ENCODE measurements at regions not wholly inside any gene's neighbourhood (a gene's known extent, or its start where the extent isn't known, plus 50 kb on each side); places are given as distances from the start of the nearest gene placed in this dataset.

- Histone ChIP-seq H3K27me3 (ENCODE audit: control insufficient read depth in 5 of 5, insufficient read depth in 4 of 5, low read length in 5 of 5) (no peaks in the 10 kb centered on the region), H3K27ac (ENCODE audit: low read depth, low read length) (no peak overlapping the region)
These were observed 60.5 kb upstream of the C5orf46 start for GRCh38 chr5:147966829-147967228.

GRCh38 chr5:147966326-147966725 is 60.0 kb upstream of the C5orf46 start:
- Histone ChIP-seq H3K27me3 (ENCODE audit: control insufficient read depth in 5 of 5, insufficient read depth in 4 of 5, low read length in 5 of 5) (no peaks in the 10 kb centered on the region), H3K9me3 (ENCODE audit: control insufficient read depth in 5 of 5, low read length in 5 of 5) (no peaks in the 10 kb centered on the region), H3K4me1 (ENCODE audit: control insufficient read depth in 5 of 5, insufficient read depth in 5 of 5, low read length in 5 of 5) (peaks cover 0 to 22% (median 5%) of the 10 kb centered on the region in 5 donors), H3K4me3 (ENCODE audit: low read depth in 1 of 5, low read length in 5 of 5) (no peak overlapping the region), H3K36me3 (ENCODE audit: control insufficient read depth in 5 of 5, insufficient read depth in 5 of 5, low read length in 5 of 5) (no peaks in the 10 kb centered on the region), H3K9ac (ENCODE audit: low read length in 5 of 5) (no peak overlapping the region), H3K27ac (ENCODE audit: low read depth, low read length) (no peak overlapping the region)

More at GRCh38 chr5:147966829-147967228, 60.5 kb upstream of the C5orf46 start:
- no peaks in the 10 kb centered on the region for H3K9me3 ChIP-seq (ENCODE audit: control insufficient read depth in 5 of 5, low read length in 5 of 5)
- no peak overlapping the region for H3K4me3 ChIP-seq (ENCODE audit: low read depth in 1 of 5, low read length in 5 of 5)
- peaks cover 0 to 22% (median 5%) of the 10 kb centered on the region in 5 donors for H3K4me1 ChIP-seq (ENCODE audit: control insufficient read depth in 5 of 5, insufficient read depth in 5 of 5, low read length in 5 of 5)
- H3K36me3 ChIP-seq (ENCODE audit: control insufficient read depth in 5 of 5, insufficient read depth in 5 of 5, low read length in 5 of 5): no peaks in the 10 kb centered on the region
- H3K9ac ChIP-seq (ENCODE audit: low read length in 5 of 5): no peak overlapping the region

- Histone ChIP-seq H3K9ac (ENCODE audit: low read length in 5 of 5) (no peak overlapping the region), H3K27me3 (ENCODE audit: control insufficient read depth in 5 of 5, insufficient read depth in 4 of 5, low read length in 5 of 5) (no peaks in the 10 kb centered on the region), H3K9me3 (ENCODE audit: control insufficient read depth in 5 of 5, low read length in 5 of 5) (no peaks in the 10 kb centered on the region), H3K36me3 (ENCODE audit: control insufficient read depth in 5 of 5, insufficient read depth in 5 of 5, low read length in 5 of 5) (no peaks in the 10 kb centered on the region), H3K27ac (ENCODE audit: low read depth, low read length) (no peak overlapping the region), H3K4me1 (ENCODE audit: control insufficient read depth in 5 of 5, insufficient read depth in 5 of 5, low read length in 5 of 5) (peaks cover 0 to 22% (median 5%) of the 10 kb centered on the region in 5 donors), H3K4me3 (ENCODE audit: low read depth in 1 of 5, low read length in 5 of 5) (no peak overlapping the region)
These were observed 59.4 kb upstream of the C5orf46 start for GRCh38 chr5:147965715-147966114.

DNA sequence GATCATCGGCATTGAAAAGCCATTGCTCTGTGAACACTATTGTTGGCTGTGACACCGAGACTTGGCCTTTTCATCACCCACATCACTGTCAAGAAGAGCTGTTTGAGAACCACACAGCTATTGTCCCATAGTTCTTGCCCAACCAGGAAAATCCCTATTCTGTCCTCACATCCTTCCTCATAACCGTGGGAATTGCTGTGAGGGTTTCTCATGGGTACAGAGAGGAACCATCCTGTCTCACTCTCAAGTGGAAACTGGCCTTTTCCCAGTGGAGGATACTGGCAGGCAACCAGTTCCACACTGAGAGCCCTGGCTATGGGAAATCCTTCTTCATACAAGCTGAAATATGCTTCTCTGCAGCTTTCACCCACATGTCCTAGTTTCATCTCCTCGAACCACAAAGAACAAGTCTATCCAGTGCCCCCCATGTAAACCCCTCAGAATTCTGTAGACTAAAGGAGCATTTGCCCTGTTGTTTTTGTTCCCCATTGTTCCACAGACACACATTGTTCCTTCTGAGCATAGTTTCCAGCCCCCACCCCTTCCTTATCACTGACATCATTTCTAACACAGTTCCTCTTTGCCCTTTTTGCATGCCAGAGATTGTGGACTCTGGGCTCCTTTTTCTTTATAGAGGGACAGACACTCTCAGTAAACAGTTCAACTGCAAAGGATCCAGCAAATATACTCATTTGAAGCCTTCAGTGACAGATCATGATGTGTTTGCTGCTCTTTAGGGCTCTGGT is 57.8 kb upstream of the C5orf46 start:
- peak overlapping the region in 1 of 5 donors; percentile 42 for H3K9ac ChIP-seq (ENCODE audit: low read length in 5 of 5)
- peak overlapping the region in 1 of 5 donors; percentile 19 for H3K4me3 ChIP-seq (ENCODE audit: low read depth in 1 of 5, low read length in 5 of 5)
- H3K4me1 ChIP-seq (ENCODE audit: control insufficient read depth in 5 of 5, insufficient read depth in 5 of 5, low read length in 5 of 5): peaks cover 0 to 22% (median 5%) of the 10 kb centered on the region in 5 donors
- no peaks in the 10 kb centered on the region for H3K36me3 ChIP-seq (ENCODE audit: control insufficient read depth in 5 of 5, insufficient read depth in 5 of 5, low read length in 5 of 5)
- no peak overlapping the region for H3K27ac ChIP-seq (ENCODE audit: low read depth, low read length)
- H3K9me3 ChIP-seq (ENCODE audit: control insufficient read depth in 5 of 5, low read length in 5 of 5): no peaks in the 10 kb centered on the region
- H3K27me3 ChIP-seq (ENCODE audit: control insufficient read depth in 5 of 5, insufficient read depth in 4 of 5, low read length in 5 of 5): no peaks in the 10 kb centered on the region

DNA sequence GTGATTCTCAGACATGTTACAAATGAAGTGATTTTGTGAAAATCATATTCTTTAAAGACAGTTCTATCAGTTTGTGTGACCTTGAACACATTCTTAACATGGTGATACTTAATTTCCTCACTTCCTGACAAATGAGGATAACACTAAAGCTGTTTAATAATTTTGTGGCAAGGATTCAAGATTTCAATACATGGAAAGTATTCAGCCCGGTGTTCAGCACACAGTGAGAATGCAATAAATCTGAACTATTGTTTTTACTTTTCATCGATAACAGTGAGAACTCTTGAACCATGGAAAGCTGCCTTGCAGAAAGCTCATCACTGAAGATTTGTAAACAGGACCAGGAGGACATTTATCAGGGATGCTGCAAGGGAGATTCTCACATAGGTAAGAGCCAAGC is 57.1 kb upstream of the C5orf46 start:
- no peak overlapping the region for H3K27ac ChIP-seq (ENCODE audit: low read depth, low read length)

GRCh38 chr5:147961208-147961749 is 54.9 kb upstream of the C5orf46 start:
- H3K27ac ChIP-seq (ENCODE audit: low read depth, low read length): no peak overlapping the region
- H3K36me3 ChIP-seq (ENCODE audit: control insufficient read depth in 5 of 5, insufficient read depth in 5 of 5, low read length in 5 of 5): no peaks in the 10 kb centered on the region

More for the DNA sequence above, 57.1 kb upstream of the C5orf46 start:
- Histone ChIP-seq H3K4me1 (ENCODE audit: control insufficient read depth in 5 of 5, insufficient read depth in 5 of 5, low read length in 5 of 5) (peaks cover 0 to 22% (median 5%) of the 10 kb centered on the region in 5 donors), H3K9me3 (ENCODE audit: control insufficient read depth in 5 of 5, low read length in 5 of 5) (no peaks in the 10 kb centered on the region), H3K4me3 (ENCODE audit: low read depth in 1 of 5, low read length in 5 of 5) (no peak overlapping the region), H3K36me3 (ENCODE audit: control insufficient read depth in 5 of 5, insufficient read depth in 5 of 5, low read length in 5 of 5) (no peaks in the 10 kb centered on the region), H3K27me3 (ENCODE audit: control insufficient read depth in 5 of 5, insufficient read depth in 4 of 5, low read length in 5 of 5) (no peaks in the 10 kb centered on the region), H3K9ac (ENCODE audit: low read length in 5 of 5) (no peak overlapping the region)

GRCh38 chr5:147957901-147958300 is 51.6 kb upstream of the C5orf46 start:
- Histone ChIP-seq H3K27me3 (ENCODE audit: control insufficient read depth in 5 of 5, insufficient read depth in 4 of 5, low read length in 5 of 5) (no peaks in the 10 kb centered on the region), H3K4me1 (ENCODE audit: control insufficient read depth in 5 of 5, insufficient read depth in 5 of 5, low read length in 5 of 5) (peaks cover 0 to 16% (median 0%) of the 10 kb centered on the region in 5 donors), H3K9me3 (ENCODE audit: control insufficient read depth in 5 of 5, low read length in 5 of 5) (no peaks in the 10 kb centered on the region), H3K9ac (ENCODE audit: low read length in 5 of 5) (no peak overlapping the region), H3K36me3 (ENCODE audit: control insufficient read depth in 5 of 5, insufficient read depth in 5 of 5, low read length in 5 of 5) (no peaks in the 10 kb centered on the region), H3K4me3 (ENCODE audit: low read depth in 1 of 5, low read length in 5 of 5) (no peak overlapping the region), H3K27ac (ENCODE audit: low read depth, low read length) (no peak overlapping the region)

More at GRCh38 chr5:147961208-147961749, 54.9 kb upstream of the C5orf46 start:
- no peaks in the 10 kb centered on the region for H3K27me3 ChIP-seq (ENCODE audit: control insufficient read depth in 5 of 5, insufficient read depth in 4 of 5, low read length in 5 of 5)
- H3K4me1 ChIP-seq (ENCODE audit: control insufficient read depth in 5 of 5, insufficient read depth in 5 of 5, low read length in 5 of 5): peaks cover 0 to 30% (median 5%) of the 10 kb centered on the region in 5 donors
- H3K9me3 ChIP-seq (ENCODE audit: control insufficient read depth in 5 of 5, low read length in 5 of 5): no peaks in the 10 kb centered on the region
- no peak overlapping the region for H3K9ac ChIP-seq (ENCODE audit: low read length in 5 of 5)
- no peak overlapping the region for H3K4me3 ChIP-seq (ENCODE audit: low read depth in 1 of 5, low read length in 5 of 5)

DNA sequence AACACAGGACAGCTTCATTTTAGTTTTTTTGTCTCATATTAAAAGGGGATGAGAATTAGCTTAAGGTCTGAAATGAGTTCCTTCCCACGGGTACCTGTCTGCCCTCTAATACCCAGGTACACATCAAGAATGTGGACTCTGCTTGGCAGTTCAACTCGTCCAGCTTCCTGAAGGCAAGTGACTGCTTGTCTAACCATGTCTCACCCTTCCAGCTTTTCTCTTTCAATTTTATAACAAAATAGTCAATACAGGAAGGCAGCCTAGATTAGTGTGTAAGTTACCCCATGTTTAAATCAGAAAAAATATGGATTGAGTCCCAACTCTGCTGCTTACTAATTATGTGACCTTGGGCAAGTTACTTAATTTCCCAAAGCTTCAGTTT is 50.5 kb upstream of the C5orf46 start:
- no peaks in the 10 kb centered on the region for H3K36me3 ChIP-seq (ENCODE audit: control insufficient read depth in 5 of 5, insufficient read depth in 5 of 5, low read length in 5 of 5)
- H3K4me3 ChIP-seq (ENCODE audit: low read depth in 1 of 5, low read length in 5 of 5): no peak overlapping the region
- no peaks in the 10 kb centered on the region for H3K27me3 ChIP-seq (ENCODE audit: control insufficient read depth in 5 of 5, insufficient read depth in 4 of 5, low read length in 5 of 5)
- no peaks in the 10 kb centered on the region for H3K9me3 ChIP-seq (ENCODE audit: control insufficient read depth in 5 of 5, low read length in 5 of 5)
- H3K4me1 ChIP-seq (ENCODE audit: control insufficient read depth in 5 of 5, insufficient read depth in 5 of 5, low read length in 5 of 5): peaks cover 0 to 16% (median 0%) of the 10 kb centered on the region in 5 donors
- H3K9ac ChIP-seq (ENCODE audit: low read length in 5 of 5): no peak overlapping the region
- H3K27ac ChIP-seq (ENCODE audit: low read depth, low read length): no peak overlapping the region

GRCh38 chr5:147956064-147956841 is 49.9 kb upstream of the C5orf46 start:
- H3K9me3 ChIP-seq (ENCODE audit: control insufficient read depth in 5 of 5, low read length in 5 of 5): no peaks in the 10 kb centered on the region
- no peak overlapping the region for H3K9ac ChIP-seq (ENCODE audit: low read length in 5 of 5)
- H3K4me1 ChIP-seq (ENCODE audit: control insufficient read depth in 5 of 5, insufficient read depth in 5 of 5, low read length in 5 of 5): peaks cover 0 to 16% (median 0%) of the 10 kb centered on the region in 5 donors
- H3K27me3 ChIP-seq (ENCODE audit: control insufficient read depth in 5 of 5, insufficient read depth in 4 of 5, low read length in 5 of 5): no peaks in the 10 kb centered on the region
- H3K27ac ChIP-seq (ENCODE audit: low read depth, low read length): no peak overlapping the region
- H3K4me3 ChIP-seq (ENCODE audit: low read depth in 1 of 5, low read length in 5 of 5): no peak overlapping the region
- H3K36me3 ChIP-seq (ENCODE audit: control insufficient read depth in 5 of 5, insufficient read depth in 5 of 5, low read length in 5 of 5): no peaks in the 10 kb centered on the region
